Fibroblast of skin of abdomen (primary cell): ENCODE measurements at regions not wholly inside any gene's neighbourhood (a gene's known extent, or its start where the extent isn't known, plus 50 kb on each side); places are given as distances from the start of the nearest gene placed in this dataset.

Experiments used
- DNase-seq: peaks from one replicate; pipeline ENCODE4 v3.0.0-alpha.2; 2013

DNA sequence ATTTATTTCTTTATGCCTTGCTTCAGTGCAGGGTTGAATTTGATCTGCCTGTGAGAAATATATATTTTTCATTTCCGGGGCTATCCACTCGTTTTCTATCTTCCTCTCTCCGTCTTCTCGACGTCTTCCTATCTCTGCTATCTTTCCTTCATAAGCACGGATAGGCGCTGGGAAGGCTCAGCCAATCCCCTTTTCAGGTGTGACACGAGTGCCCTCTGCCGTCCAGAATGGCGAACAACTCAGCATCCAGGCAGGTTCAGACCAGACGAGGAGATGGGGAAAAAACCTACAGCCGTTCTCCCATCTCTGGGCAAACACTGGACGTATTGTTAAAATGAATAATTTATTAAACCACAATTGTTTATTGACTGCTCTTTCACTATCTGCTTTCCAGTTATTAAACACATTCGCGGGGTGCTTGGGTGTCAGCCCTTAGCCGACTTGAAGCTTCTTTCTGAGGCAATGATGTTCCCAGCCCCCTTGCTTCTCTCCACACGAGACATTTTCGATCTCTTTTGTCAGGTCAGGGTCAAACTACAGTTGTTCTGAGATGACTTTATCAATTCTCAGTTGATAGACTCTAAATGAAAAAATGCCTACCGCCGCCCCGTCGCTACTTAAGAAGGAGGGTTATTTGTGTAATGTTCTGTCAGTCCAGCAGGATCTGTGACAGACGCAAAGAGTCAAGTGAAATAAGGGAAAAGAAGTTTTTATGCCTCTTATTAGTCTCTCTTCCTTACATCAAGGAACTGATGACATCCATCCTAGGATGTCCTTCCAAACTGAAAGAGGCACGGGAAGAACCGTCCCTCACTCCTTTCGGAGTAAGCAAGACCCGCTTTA, 96.3 kb upstream of the NOCT start:
- peak; percentile 82 for DNase-seq

DNA sequence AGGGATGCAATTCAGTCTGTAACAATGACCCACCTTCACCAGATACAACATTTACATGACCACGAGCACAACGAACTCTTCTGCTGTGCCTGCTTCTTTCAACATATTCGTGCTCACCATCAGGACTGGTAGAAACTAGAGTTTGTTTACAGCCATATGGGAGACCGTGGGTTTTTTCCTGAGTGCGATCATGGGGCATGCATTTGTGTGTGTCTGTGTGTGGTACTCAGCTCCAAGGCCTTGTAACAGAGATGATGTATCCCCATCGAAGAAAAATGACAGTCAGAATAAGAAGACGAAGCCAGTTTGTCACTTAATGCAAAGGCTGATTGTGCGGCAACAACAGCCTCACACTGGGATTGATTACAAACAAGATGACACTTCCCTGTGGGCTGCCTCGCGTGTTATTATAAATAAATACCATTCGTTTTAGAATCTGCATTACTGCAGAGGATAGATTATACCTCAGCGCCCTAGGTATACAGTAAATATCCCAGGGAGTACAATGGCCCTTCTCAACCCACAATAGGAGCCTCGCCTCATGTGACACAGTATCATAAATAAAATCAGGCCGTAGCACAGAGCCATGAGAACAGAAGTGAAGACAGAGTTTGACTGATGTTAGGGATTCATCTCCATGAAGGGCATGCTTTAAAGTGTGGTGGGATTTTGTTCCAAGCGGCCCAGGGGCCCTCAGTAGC, 97.3 kb upstream of the NOCT start:
- no peak for DNase-seq

DNA sequence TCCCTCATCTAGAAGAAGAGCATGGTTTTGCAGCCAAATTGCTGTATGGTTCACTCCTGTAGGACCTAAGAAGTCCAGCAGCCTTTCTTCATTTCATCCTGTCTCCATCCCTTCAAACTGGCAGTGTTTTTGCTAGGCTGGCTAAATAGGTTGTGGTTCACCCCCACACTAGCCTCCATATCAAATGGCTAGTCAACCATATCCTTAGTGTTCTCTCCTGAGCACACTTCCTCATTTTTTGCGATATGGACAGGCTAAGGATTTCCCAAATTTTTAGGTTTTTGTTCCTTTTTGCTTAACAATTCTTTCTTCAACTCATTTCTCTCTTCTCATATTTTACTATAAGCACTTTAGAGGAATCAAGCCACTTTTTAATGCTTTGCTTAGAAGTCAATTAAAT, 98.8 kb upstream of the NOCT start:
- no peak for DNase-seq

DNA sequence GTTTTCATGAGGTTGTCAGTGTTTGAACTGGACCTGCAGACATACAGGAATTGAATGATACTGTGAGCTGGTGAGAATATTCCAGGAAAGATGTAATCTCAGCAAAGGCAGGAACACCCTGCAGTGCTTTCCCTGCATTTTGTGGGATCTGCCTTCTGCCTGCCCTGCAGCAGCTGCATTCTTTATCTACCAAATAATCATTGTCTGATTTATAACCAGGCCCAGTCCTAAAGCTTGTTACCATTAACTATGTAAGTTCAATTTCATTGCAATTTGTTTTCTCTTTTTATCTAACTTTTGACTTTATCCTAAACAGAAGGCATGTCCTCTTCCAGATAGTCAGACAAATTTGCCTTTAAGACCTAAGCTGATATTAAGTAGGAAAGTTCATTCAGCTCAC, 99.8 kb upstream of the NOCT start:
- no peak for DNase-seq

DNA sequence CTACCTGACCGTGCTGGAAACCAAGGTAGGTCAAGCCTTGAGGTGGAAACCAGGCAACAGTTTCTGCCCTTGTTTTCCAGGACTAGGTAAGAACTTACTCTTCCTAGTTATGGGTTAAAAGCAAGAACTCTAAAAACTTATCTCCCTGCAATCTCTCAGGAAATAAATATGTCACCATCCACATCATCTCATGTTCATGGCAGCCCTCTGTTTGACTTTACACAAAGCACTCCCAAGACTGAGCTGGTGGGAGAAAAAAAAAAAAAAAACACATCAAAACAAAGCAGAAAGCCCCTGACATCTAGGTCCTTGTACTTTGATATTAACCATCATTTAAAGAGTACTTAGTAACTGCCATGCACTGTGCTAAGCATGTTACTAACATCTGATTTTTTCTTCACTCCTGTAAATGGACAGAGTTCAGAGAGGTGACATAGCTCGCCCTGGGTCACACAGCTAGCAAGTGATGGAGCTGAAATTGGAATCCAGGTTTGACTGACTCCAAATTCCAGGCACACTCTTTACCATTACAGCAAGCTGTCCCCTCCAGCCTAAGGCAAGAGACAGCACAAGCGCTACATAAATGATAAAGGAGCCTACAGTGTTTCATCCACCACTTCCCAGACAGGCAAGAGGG, 102.8 kb upstream of the NOCT start:
- no peak for DNase-seq

DNA sequence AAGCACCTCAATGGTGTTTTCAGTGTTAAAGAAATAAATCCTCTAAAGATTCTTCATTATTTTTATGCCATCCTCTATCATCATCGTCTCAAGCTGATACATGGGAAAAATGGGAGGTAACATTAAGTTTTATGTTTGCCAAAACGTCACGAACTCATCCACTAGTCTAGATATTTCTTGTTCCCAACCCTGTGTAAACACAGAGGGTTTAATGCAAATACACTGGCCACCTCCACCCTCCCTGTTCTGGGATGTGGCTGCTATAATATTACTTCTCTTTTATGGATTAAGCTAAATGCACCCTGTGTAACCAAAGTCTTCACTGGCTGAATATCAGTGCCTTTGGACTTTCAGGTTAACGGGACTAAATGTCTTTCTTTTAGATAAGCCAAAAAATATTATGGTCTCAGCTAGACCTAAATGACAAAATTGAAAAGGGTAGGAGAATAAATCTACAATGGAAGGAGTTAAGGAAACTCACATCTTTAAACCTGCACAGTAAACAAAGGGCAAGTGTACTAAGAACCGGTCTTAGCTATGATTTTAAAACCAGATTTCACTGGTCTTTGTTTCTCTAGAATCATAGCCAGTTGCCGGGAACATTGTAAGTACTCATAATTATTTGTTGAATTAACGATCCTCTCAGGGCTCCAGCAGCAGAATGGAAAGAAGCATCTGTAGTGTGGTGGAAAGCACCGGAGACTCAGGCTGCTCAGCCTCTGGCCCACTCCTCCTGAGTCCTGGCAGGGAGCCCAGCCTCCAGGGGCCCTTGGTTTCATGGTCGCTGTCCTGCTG, 103.5 kb upstream of the NOCT start:
- no peak for DNase-seq

DNA sequence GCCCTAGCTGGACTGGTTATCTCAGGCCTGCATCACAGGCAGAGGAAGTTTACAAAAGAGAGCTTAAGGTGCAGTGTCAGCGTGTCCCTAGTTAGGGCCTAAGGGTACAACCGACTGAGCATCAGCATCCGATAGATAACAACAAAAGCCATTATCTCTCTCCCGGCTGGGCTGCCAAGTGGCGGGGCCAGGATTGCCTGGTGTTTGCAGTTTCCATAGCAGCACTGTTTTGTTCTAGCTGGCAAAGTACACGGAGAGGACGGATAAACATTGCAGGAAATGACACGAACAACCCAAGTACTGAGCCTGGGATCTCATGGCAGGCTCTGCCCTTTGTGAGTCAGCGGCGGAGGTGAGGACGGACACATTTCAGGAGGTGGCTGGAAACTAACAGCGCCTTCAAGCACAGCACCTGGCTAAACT, 104.7 kb upstream of the NOCT start:
- DNase-seq: peak; percentile 23

DNA sequence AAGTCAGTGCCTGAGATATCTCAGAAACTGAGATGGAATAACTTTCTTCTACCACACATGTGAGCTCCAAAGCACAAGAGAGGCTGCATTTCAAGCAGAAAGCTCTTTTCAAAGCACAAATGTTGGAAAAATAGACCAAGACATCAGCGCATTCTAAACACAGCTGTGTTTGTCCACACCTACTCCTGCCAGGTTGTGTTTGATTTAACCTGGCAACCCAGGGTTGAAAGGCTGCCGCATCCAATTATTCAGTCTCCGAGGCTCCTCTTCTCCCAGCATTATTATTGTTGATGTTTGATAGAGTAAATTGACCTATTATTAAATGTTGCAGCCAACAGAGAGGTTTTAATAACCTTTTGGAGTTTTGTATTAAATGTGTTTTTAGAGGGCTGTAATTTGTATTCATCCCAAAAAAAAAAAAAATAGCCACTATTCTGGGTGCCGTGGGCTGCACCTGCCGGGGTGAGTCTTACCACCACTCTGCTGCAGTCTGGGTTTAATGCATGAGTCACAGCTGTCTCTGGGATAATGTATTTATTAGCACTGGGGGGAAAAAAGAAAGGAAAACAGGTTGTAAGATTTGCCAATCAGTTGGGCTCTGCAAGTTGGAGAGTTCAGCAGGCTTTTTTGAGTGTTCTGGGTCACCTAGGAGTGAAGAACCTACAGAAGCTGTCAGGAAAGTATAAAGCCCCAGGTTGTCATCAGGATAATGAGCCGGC, 105.2 kb upstream of the NOCT start:
- DNase-seq: peak; percentile 11

DNA sequence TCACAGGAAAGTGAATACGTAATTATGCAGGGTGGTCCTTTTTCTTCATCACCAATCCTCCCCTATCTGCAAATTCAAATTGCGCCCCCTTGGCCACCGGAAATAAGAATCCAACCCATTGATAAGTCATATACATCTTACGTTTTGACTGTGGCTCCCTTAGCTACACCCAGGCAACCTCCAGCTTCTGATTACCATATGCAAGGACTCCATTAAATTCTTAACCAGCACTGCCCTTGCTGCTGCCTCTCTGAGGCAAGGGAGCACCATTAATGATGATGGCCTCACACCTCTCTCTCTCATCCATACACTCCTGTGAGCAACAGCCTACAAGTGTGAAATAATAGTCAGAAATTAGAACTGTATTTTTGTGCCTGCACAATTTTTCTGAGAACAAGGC, 106.0 kb upstream of the NOCT start:
- DNase-seq: no peak

DNA sequence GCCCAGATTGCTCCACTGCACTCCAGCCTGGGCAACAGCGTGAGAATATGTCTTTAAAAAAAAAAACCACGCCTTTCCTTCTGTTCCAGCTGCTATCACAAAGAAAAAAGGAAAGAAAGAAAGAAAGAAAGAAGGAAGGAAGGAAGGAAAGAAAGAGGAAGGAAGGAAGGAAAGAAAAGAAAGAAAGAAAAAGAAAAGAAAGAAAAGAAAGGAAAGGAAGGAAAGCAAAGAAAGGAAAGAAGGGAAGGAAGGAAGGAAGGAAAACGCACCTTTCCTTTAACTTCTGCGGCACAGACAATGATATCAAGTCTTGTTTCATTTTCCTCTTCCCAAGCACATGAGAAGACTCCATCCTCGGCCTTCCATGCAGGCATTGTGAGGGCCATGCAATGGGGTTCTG, 107.4 kb upstream of the NOCT start:
- DNase-seq: no peak

DNA sequence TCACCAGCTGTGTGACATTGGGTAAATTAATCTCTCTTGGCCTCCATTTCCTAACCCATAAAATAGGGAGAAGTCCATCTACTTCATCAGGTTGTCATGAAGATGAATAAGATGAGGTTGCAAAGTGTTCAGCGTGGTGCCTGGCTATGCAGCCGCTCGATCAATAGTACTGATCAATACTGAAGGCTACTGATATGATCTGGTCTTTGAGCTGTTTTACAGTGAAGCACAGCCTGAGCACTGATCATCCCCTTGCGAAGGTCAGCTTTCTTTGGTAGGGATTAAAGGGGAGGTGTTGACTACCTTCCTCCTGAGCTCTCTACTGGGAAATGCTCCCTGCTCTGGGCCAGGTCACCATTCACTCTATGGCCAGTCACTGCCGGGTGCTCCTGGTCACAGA, 108.4 kb upstream of the NOCT start:
- DNase-seq: no peak

DNA sequence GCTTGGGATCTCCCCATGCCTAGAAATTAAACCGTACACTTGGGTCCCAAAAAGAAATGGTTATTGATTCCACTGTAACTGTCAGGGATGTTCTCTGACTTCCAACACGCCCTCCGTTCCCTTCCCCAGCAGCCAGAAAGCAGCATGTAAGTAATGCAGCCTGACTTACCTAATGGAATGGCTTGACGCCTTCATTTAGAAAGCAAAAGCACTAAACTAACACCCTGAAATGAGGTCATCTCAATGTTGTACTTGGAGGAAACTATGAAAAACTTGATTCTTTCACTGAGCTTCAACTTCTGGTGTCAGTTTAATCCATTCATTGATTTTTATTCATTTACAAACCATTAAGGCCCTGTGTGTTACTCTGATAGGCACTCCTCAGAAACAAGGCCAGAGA, 110.8 kb upstream of the NOCT start:
- DNase-seq: no peak

DNA sequence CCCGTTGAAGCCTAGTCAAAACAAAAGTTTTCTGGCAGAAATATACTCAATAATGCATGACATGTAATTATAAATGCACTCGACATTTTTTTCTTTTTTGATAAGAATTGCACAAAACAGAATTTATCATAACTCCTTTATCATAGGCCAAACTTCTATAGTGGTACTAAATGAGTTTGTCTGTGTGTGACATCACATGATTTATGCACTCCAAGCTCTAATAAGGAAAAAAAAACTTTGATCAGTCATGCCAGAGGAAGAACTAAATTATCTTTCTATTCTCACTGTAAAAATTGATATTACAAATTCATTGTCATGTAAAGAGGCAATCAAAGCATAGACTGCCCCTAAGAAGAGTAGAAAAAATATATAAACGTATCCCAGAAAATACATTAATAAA, 112.4 kb upstream of the NOCT start:
- DNase-seq: no peak

DNA sequence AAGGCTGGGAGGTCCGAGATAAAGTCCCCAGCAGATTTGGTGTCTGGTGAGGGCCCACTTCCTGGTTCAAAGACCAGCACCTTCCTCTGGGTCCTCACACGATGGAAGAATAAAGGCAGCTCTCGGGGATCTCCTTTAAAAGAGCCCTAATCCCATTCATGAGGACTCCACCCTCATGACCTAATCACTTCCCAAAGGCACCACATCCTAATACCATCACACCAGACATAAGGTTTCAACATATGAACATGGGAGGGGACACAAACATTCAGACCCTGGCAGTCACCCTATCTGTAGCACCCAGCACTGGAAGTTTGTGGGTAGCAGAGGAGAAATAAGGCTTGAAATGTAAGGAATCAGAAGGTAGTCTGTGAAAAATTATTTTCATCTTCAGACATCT, 112.9 kb upstream of the NOCT start:
- no peak for DNase-seq

DNA sequence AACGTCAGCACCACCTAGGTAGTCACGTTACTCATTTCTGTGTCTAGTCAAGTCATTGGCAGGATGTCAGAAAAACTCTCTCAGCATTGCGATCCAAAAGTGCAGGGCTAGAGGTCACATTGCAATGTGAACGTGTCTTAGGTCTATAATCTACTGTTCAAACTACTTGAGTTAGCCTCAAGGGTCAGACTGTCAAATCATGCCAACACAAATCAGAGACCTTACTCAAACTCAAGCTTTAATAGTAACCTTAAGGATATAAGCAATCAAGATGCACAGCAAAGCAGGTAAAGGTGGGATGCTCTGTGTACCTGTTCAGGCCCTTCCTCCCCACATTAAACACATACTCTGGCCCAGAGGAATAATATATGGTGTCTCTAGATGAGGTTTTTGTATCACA, 114.4 kb upstream of the NOCT start:
- DNase-seq: no peak

DNA sequence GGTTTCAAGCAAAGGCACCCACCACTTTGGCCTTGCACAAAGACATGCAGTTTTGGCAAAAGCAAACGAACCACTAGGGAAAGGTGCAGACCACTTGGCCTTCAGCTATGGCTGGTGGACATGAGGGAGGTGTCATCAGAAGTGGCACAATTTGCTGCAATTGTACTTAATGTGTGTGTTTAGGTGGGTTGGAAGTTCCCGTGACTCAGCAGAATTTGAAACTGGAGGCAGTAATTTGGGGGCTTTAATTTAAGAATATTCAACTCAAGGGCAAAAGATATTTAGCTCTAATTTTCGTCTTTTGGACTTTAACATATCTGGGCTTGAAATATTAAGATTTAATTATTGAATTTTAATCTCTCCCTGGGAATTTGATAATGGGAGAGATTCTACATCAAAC, 115.6 kb upstream of the NOCT start:
- no peak for DNase-seq

DNA sequence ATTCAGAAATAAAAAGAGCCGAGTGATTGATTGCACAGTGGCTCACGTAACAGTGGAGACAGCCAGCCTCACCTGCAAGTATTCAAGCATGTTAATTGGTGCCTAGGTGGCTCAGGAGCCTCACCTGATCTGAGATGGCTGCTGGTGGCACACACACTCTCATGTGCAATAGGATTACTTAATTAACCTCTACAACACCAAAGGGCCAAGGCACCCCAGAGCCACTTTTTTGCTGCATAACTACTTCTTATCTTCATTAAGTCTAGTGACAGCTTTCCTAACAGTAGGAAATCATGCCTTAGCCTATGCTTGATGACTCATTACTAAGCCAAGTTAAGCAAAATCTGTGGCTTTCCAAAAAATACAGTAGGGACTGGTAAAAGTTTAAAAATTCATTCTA, 117.3 kb upstream of the NOCT start:
- DNase-seq: peak; percentile 28

DNA sequence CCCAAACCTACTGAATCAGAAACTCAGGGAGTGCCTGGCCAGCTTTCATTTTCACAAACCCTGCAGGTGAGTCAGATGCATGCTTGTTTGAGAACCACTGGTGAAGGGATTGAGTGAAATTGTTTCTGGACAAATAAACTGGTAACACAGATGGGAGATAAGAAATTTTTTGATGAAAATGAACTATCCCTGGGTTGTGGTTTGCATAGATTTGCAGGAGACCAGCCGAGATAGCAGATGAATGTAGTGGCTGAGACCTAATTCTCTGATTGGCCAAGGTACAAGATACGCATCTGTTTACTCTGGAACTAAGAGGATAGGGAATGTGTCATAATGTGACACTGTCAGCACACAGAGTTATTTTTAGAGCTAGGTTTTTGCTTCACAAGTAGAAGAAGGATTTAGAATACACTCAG, 117.8 kb upstream of the NOCT start:
- DNase-seq: peak; percentile 62

DNA sequence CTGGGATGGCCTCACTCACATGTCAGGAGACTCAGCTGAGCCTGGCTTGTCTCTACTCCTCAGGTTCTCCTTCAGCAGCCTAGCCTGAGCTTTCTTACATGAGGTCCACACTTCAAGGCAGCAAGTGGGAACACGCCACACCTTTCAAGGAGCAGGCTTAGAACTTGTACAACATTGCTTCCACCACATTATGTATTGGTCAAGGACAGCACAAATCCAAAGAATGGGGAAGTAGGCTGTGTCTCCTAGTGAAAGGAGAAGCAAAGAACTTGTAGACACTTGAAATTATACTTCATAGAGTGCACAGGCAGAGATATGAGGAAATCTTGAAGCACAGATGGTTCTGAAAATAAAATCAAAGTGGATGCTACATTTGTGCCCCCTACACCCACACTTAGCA, 120.9 kb upstream of the NOCT start:
- DNase-seq: no peak

DNA sequence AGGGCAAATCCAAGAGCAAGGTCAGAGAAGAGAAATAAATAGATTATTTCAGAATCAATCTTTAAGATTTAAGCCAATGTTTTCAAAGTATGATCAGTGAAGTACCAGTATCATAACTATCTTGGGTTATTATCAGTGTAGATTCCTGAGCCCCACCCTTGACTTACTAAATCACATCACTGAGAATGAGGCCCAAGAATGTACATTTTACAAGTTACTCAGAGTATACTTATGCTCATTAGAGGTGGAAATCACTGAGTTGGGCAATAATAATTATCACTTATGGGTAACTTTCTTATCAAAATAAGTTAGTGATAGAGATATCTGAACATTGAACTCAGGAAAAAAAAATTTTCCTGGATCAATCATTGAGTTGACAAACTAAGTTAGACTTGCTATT, 121.6 kb upstream of the NOCT start:
- DNase-seq: no peak

DNA sequence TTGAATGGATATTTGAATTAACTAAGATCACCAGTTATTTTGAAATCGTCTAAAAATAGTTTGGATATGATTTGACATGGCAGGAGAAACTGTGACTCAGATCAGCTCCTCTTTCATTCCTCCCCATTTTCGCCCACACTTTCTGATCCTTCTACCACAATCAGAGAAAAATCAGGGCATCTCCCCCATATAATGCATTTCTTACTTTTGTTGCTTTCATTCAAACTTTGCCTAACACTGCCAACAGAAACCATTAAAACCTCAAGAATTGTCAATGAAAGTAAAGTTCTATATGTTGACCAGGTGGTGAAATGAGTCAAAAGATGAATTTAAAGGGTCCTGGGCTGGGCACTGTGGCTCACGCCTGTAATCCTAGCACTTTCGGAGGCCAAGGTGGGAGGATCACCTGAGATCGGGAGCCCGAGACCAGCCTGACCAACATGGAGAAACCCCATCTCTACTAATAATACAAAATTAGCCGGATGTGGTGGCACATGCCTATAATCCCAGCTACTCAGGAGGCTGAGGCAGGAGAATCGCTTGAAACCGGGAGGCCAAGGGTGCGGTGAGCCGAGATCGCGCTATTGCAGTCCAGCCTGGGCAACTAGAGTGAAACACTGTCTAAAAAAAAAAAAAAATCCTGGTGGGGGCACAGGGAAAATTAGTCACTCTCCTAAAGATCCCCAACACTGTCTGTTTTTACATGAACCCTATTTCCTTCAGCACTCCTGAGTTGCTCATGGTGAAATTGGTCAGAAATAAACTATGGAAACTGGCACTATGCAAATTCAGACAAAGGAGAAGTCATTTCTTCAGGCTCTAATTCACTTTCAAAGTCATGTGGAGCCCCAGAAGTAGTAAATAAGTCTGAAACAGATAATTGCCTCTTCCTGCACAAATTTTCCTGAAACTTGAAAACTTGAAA, 122.8 kb upstream of the NOCT start:
- peak; percentile 35 for DNase-seq
